SK-N-SH treated with all-trans-retinoic acid at 6 μM for 48 hours (cell line): ENCODE measurements at regions not wholly inside any gene's neighbourhood (a gene's known extent, or its start where the extent isn't known, plus 50 kb on each side); places are given as distances from the start of the nearest gene placed in this dataset.

Experiments
- ARNTL ChIP-seq: fragments of 450-650 bp; formaldehyde crosslinking; IDR thresholded peaks from 2 replicates; pipeline ENCODE4 v1.5.0; 2020; ENCODE audit warnings: low read depth, mild to moderate bottlenecking, moderate library complexity, borderline replicate concordance
- BACH2 ChIP-seq: fragments of 250-450 bp; sonication (Bioruptor Pico); IDR thresholded peaks from 2 replicates; pipeline ENCODE4 v1.9.0; 2021; ENCODE audit warnings: mild to moderate bottlenecking, borderline replicate concordance
- ZFP3 ChIP-seq: fragments of 250-450 bp; sonication (Bioruptor Pico); IDR thresholded peaks from 2 replicates; pipeline ENCODE4 v1.5.0; 2020; ENCODE audit warnings: mild to moderate bottlenecking, moderate library complexity
- ZNF565 ChIP-seq: fragments of 450-650 bp; formaldehyde crosslinking; conservative IDR thresholded peaks from 2 replicates; pipeline ENCODE4 v1.5.0; 2020; ENCODE audit warnings: low read depth, mild to moderate bottlenecking, moderate library complexity
- TF ChIP-seq, protein P1 (sequence below): fragments of 250-450 bp; sonication (Bioruptor Pico); IDR thresholded peaks from 2 replicates; pipeline ENCODE4 v1.5.1; 2020; ENCODE audit warnings: low read depth, mild to moderate bottlenecking, moderate library complexity
- TF ChIP-seq, protein P2 (sequence below): fragments of 250-450 bp; sonication (Bioruptor Pico); IDR thresholded peaks from 2 replicates; pipeline ENCODE4 v1.5.1; 2021; ENCODE audit warnings: mild to moderate bottlenecking, moderate library complexity

DNA sequence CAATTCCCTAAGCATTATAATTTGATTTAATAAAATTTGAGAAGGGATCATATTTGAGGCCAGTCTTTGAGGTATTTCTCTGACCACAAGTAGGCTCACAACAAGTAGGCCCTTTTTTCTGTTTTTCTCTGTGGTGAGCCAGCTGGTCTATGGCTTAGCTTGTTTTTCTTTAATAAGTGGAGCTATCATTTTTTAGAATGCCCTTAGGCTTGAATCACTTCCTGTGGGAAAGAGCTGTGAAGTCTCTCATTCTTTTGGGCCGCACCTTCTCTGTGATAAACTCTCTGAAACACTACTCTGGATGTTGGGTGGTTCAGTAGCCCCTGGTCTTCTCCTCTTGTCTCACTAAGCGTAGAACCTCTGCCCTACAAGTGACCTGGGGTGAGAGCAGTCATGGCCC is 235.9 kb downstream of the SUCLG1 start:
- TF ChIP-seq ZNF565 (CRISPR knock-in tag) (no peak), ARNTL (CRISPR knock-in tag) (no peak), ZFP3 (CRISPR knock-in tag) (no peak), BACH2 (CRISPR knock-in tag) (no peak)
- TF ChIP-seq, protein P1, sequence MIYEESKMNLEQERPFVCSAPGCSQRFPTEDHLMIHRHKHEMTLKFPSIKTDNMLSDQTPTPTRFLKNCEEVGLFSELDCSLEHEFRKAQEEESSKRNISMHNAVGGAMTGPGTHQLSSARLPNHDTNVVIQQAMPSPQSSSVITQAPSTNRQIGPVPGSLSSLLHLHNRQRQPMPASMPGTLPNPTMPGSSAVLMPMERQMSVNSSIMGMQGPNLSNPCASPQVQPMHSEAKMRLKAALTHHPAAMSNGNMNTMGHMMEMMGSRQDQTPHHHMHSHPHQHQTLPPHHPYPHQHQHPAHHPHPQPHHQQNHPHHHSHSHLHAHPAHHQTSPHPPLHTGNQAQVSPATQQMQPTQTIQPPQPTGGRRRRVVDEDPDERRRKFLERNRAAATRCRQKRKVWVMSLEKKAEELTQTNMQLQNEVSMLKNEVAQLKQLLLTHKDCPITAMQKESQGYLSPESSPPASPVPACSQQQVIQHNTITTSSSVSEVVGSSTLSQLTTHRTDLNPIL (CRISPR knock-in tag): no peak
- TF ChIP-seq, protein P2, sequence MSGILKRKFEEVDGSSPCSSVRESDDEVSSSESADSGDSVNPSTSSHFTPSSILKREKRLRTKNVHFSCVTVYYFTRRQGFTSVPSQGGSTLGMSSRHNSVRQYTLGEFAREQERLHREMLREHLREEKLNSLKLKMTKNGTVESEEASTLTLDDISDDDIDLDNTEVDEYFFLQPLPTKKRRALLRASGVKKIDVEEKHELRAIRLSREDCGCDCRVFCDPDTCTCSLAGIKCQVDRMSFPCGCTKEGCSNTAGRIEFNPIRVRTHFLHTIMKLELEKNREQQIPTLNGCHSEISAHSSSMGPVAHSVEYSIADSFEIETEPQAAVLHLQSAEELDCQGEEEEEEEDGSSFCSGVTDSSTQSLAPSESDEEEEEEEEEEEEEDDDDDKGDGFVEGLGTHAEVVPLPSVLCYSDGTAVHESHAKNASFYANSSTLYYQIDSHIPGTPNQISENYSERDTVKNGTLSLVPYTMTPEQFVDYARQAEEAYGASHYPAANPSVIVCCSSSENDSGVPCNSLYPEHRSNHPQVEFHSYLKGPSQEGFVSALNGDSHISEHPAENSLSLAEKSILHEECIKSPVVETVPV: no peak
